ENCODE measurements at regions not wholly inside any gene's neighbourhood (a gene's known extent, or its start where the extent isn't known, plus 50 kb on each side); places are given as distances from the start of the nearest gene placed in this dataset.
"Not testable (repeated sequence)": the region's sequence is repeated elsewhere in the genome, so short reads cannot be mapped to it uniquely, and the experiment has no call there.

DNA sequence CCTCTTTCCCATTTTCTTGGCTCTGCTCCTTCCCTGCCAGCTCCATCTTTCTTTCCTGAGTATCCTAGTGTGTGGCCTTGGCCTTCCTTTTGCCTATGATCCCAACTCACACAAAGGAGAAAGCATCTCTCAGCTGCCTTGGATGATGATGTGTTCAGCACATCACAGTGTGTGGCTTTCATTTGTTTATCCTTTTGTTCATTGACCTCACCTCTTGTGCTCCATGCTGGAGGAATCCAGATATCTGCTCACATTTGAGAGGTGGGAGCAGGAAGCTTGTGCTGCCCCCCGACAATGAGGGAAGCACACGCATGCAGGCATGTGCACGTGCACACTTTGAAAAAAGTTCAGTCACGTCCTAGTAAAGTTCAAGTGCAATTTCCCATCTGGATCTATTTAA is 131.0 kb downstream of the SMIM20 start:
- DNase-seq (ENCODE audit: low read depth in 2 of 2), result no peak

DNA sequence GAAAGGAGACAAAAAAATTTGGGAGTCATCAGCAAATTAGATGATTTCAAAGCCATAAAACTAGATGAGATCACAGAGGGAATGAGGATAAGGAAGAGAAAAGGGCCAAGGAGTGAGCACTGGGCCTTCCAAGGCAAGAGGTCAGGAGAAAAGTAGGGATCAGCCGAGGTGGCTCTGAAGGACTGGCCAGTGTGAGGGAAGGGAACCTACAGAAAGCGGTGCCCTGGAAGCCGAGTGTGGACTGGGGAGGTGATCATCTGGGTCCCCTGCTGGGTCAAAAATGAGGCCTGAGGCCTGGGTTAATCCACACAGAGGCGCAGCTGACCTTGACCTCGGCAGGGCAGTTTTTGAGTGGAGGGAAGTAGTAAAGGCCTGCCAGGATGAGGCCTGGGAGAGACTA is 133.8 kb downstream of the SMIM20 start:
- no peak for DNase-seq (ENCODE audit: low read depth in 2 of 2)

- no peak for DNase-seq (ENCODE audit: low read depth in 2 of 2)
Measured at GRCh38 chr4:26048378-26048882, 134.4 kb downstream of the SMIM20 start.

GRCh38 chr4:26048950-26049349 is 134.9 kb downstream of the SMIM20 start:
- no peak for DNase-seq (ENCODE audit: low read depth in 2 of 2)

DNA sequence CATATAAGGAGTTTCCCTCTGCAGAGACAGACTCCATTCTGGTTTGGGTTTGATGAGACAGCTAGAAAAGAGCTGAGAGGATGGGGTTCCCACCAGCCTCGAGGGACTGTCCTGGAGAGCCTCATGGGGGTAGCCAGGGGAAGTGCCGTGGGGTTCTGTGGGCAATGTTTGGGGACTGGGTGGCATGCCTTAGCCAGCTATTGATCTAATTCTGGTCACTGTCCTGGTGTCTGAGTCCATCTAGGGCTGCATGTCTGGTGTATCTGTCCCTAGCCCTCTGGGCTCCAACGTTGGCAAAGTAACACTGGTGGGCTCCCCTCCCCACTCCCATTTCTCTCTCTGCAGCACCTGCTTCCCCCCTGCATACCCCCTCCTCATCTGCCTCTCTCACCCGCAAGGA is 135.4 kb downstream of the SMIM20 start:
- no peak for DNase-seq (ENCODE audit: low read depth in 2 of 2)

DNA sequence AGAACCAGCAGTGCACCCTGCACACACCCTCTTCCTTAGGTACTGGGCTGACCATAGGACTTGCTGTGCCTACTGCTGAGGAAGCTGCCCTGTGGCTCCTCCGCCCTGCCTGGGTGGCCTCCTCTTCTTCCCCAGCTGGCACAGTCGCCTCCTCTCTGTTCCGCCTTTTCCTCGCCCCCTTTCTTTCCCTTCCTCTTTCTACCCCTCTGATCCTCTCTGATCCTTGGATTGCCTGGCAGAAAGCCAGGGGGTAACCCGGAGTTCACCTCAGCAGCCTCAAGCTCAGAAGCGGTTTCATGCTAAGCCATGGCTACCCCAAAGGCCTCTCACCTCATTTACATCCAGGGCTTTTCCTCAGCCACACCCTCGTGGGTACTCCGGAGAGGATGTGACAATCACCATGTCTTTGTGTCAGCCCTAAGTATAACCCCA is 136.2 kb downstream of the SMIM20 start:
- no peak for DNase-seq (ENCODE audit: low read depth in 2 of 2)

DNA sequence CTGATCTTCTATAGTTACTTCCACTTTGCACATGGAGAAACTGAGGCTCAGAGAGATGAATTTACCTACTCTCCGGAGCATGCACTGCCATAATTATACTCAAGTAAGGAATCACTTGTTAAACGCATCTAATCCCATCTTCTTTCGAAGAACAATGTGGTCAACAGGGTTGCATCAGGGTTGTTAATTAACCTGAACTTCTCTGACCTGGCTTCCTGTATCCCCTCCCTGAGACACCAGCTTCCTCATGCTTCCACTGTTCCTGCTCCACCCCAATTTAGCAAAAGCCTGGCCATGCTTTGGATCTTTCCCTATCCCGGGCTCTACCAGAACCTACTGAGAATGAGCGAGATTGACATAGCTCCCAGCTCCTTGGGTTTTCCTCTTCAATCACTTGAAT is 136.7 kb downstream of the SMIM20 start:
- no peak for DNase-seq (ENCODE audit: low read depth in 2 of 2)

GRCh38 chr4:26051240-26051639 is 137.2 kb downstream of the SMIM20 start:
- no peak for DNase-seq (ENCODE audit: low read depth in 2 of 2)

- no peak for DNase-seq (ENCODE audit: low read depth in 2 of 2)
Measured at GRCh38 chr4:26052663-26053541, 138.9 kb downstream of the SMIM20 start.

DNA sequence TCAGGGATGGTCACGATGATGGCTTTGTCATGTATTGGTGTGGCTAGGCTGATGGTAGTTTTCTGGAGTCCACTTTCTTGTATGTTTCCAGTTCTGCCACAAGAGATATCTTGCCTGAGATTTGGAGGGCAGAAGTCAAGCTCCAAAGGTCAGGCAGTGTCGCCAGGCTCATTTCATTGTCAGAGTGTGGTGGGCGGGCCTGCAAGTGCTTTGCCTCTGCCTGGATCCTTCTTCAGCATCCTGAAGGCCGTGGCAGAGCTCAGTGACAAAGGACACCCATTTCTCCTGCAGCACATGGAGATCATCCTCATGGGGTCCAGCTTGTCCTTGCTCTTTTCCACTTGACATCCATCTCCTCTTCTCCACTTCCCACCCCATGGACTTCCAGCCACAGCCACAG is 139.7 kb downstream of the SMIM20 start:
- no peak for DNase-seq (ENCODE audit: low read depth in 2 of 2)

GRCh38 chr4:26055855-26056254 is 141.8 kb downstream of the SMIM20 start:
- no peak for DNase-seq (ENCODE audit: low read depth in 2 of 2)

GRCh38 chr4:26056406-26056805 is 142.4 kb downstream of the SMIM20 start:
- DNase-seq (ENCODE audit: low read depth in 2 of 2), result no peak

- not testable (repeated sequence) for DNase-seq (ENCODE audit: low read depth in 2 of 2)
Measured at GRCh38 chr4:26057839-26058238, 143.8 kb downstream of the SMIM20 start.

DNA sequence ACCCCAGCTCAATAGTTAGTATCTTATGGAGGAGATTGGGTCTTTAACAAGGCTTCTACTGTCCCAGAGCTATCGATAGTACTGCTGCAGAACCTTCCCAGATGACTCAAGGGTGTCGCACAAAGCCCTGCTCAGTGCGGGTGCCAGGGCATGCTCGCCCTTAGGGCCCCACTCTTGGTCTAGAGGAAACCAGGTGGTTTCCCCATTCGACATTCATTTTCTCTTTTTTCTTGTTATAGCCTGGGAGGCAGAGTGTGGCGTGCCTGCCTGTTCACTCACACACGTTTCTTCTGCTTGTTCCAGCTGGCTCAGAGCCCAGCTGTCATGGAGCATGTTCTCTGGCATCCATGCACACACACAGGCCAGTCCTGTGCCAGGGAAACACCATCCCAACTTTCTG is 144.5 kb downstream of the SMIM20 start:
- peak; percentile 37 to 43 for DNase-seq (ENCODE audit: low read depth in 2 of 2)

- no peak for DNase-seq (ENCODE audit: low read depth in 2 of 2)
Measured at GRCh38 chr4:26059391-26060154, 145.6 kb downstream of the SMIM20 start.

GRCh38 chr4:26060286-26060685 is 146.3 kb downstream of the SMIM20 start:
- no peak for DNase-seq (ENCODE audit: low read depth in 2 of 2)

GRCh38 chr4:26061248-26061986 is 147.4 kb downstream of the SMIM20 start:
- DNase-seq (ENCODE audit: low read depth in 2 of 2), result no peak

DNA sequence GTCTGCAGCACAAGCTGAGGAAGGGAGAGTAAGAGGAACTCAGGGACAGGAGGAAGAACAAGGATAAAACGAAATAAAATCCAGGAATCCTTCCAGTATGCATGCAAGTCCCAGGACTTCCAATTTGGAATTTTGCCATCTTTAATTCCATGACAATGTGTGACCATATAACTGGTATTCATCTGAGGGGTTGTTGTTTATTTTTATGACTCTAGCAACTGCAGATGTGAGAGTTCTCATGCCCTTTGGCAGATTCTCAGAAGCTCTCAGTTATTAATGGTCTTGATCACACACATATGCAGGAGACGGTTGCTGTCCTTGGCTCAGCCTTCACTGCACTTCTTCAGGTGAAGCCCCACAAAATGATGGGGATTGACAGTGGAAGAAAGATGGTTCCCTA is 148.2 kb downstream of the SMIM20 start:
- no peak for DNase-seq (ENCODE audit: low read depth in 2 of 2)

DNA sequence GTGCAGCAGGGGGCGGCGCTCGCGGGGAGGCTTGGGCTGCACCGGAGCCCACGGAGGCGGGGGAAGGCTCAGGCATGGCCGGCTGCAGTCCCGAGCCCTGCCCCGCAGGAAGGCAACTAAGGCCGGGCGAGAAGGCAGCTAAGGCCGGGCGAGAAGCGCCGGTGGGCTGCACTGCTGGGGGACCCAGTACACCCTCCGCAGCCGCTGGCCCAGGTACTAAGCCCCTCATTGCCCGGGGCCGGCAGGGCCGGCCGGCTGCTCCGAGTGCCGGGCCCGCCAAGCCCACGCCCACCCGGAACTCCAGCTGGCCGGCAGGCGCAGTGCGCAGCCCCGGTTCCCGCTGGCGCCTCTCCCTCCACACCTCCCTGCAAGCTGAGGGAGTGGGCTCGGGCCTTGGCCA is 150.0 kb downstream of the SMIM20 start:
- DNase-seq (ENCODE audit: low read depth in 2 of 2), result not testable (repeated sequence)

DNA sequence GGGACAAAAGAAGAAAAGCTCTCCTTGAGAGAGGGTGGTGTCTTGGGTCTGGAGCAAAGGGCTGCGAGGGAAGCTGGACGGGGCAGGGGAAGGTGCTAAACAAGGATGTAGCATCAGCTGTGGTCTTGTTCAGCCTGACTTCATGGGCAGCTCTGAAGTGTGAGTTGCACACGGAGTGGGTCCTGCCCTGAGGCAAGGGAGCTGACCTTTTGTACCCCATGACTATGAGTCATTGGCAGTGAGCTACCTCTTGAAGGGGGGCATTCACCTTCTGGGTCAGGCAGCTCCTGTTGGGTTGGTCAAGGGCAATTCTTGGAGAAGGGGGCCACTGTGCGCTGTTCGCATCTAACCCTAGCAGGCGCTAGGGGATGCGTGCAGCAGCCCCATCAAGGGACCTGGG is 151.8 kb downstream of the SMIM20 start:
- DNase-seq (ENCODE audit: low read depth in 2 of 2), result no peak

DNA sequence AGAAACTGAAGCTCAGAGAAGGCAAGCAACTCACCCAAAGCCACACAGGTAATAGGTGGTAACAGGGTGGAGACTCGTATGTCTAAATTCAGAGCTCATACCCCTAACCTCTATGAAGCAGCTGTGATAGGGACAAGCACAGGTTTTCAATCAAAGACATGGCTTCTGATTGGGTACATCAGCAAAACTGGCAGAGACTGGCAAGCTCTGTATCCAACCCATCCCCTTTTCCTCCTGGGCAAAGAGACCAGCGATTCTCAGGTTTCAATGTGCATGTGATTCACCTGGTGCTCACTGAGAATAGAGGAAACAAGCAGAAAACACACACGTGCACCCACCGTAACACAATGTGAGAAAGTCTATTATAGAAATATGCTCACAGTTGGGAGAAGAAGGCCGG is 153.0 kb downstream of the SMIM20 start:
- DNase-seq (ENCODE audit: low read depth in 2 of 2), result no peak

DNA sequence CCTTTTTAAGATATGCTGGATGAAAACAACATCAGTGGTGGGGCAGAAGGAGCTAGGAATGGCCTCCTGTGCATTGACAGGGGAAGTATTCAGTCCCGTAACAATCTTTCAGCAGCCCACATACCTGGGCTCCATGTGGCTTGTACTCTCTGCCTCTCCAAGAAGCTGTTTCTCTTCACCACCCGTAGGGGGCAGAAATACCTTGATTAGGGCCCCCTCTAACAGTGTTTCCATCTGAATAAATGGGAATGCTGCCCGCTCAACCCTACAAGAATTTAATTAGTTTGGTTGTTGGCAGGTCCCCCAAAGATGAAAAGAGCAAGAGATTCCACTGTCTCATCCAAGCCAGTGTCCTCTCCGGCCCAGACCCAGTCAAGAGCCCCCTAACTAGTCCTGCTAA is 155.2 kb downstream of the SMIM20 start:
- DNase-seq (ENCODE audit: low read depth in 2 of 2), result no peak

All from stimulated activated CD4-positive, alpha-beta T cell treated with anti-CD3 and anti-CD28 coated beads, Interleukin-4, amount 100 ng/mL, for 48 hours (primary cell).